ENCODE measurements at regions not wholly inside any gene's neighbourhood (a gene's known extent, or its start where the extent isn't known, plus 50 kb on each side); places are given as distances from the start of the nearest gene placed in this dataset.

DNA sequence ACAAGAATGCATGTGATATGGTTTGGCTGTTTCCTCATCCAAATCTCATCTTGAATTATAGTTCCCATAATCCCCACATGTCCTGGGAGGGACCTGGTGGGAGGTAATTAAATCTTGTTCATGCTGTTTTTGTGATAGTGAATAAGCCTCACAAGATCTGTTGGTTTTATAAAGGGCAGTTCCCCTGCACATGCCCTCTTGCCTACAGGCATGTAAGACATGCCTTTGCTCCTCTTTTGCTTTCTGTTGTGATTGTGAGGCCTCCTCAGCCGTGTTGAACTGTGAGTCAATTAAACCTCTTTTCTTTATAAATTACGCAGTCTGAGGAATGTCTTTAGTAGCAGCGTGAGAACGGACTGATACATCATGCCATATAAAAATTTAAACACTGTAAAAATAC lies 1537.0 kb downstream of the OTOL1 start:
- H3K27ac ChIP-seq, result no peak overlapping the region
- H3K4me1 ChIP-seq (ENCODE audit: control insufficient read depth in 1 of 2, low read depth in 2 of 2), result no peaks in the 10 kb centered on the region
- TF ChIP-seq, protein P1, sequence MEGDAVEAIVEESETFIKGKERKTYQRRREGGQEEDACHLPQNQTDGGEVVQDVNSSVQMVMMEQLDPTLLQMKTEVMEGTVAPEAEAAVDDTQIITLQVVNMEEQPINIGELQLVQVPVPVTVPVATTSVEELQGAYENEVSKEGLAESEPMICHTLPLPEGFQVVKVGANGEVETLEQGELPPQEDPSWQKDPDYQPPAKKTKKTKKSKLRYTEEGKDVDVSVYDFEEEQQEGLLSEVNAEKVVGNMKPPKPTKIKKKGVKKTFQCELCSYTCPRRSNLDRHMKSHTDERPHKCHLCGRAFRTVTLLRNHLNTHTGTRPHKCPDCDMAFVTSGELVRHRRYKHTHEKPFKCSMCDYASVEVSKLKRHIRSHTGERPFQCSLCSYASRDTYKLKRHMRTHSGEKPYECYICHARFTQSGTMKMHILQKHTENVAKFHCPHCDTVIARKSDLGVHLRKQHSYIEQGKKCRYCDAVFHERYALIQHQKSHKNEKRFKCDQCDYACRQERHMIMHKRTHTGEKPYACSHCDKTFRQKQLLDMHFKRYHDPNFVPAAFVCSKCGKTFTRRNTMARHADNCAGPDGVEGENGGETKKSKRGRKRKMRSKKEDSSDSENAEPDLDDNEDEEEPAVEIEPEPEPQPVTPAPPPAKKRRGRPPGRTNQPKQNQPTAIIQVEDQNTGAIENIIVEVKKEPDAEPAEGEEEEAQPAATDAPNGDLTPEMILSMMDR (IDR thresholded peaks at IDR 0.05), result no peak
- no peak for DNase-seq (ENCODE audit: low spot score)
- no peak for ATAC-seq (ENCODE audit: insufficient number of reproducible peaks, low FRiP score, low read depth)
- H3K36me3 ChIP-seq, result no peaks in the 10 kb centered on the region
- no peaks in the 10 kb centered on the region for H3K9me3 ChIP-seq
- H3K4me3 ChIP-seq, result no peak overlapping the region
- no peaks in the 10 kb centered on the region for H3K27me3 ChIP-seq (replicated peaks; ENCODE audit: insufficient read depth)

DNA sequence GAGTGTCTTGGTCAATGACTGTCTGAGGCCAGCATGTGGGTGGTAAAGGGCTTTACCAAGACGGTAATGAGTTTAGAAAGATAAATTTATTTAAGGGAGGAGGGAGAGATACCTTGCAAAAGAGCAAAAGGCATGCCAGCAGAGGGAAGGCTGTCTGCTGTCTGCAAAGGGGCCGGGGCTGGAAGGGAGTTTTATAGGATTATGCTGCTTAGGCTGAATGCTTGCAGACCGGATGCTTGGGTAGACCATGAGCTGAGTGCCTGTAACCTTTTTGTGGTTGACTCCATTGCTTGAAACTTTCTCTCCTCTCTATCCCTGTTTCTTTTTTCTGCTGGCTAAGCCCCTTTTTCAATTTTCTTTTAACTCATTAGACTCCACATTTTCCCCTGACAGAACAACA lies 1543.0 kb downstream of the OTOL1 start:
- no peaks in the 10 kb centered on the region for H3K9me3 ChIP-seq
- TF ChIP-seq, protein P1 (IDR thresholded peaks at IDR 0.05), result no peak
- no peak overlapping the region for H3K27ac ChIP-seq
- H3K27me3 ChIP-seq (replicated peaks; ENCODE audit: insufficient read depth), result no peaks in the 10 kb centered on the region
- H3K36me3 ChIP-seq, result no peaks in the 10 kb centered on the region
- no peaks in the 10 kb centered on the region for H3K4me1 ChIP-seq (ENCODE audit: control insufficient read depth in 1 of 2, low read depth in 2 of 2)
- no peak overlapping the region for H3K4me3 ChIP-seq
- ATAC-seq (ENCODE audit: insufficient number of reproducible peaks, low FRiP score, low read depth) (no peak), DNase-seq (ENCODE audit: low spot score) (no peak)

DNA sequence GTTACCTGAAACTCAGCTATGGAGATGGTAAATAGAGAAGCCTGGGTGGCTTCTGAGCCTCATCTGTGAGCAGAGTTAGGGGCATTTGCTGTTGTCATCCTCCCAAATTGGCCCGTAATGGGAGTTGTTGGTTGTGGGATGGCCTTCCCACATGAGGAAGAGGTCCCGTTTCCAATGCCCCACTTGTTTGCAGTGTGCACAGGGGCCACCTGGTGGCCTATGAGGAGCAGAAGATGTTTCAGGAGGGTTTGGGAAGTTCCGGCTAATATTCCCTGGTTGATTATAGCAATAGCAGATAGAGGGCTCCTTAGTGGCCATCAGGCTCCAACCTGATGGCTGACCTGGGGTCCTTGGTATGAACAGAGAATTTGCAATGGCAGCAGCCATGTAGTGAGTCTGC lies 1546.5 kb downstream of the OTOL1 start:
- DNase-seq (ENCODE audit: low spot score), result no peak
- no peak for ATAC-seq (ENCODE audit: insufficient number of reproducible peaks, low FRiP score, low read depth)
- no peaks in the 10 kb centered on the region for H3K27me3 ChIP-seq (replicated peaks; ENCODE audit: insufficient read depth)
- H3K36me3 ChIP-seq, result no peaks in the 10 kb centered on the region
- no peaks in the 10 kb centered on the region for H3K4me1 ChIP-seq (ENCODE audit: control insufficient read depth in 1 of 2, low read depth in 2 of 2)
- H3K27ac ChIP-seq, result no peak overlapping the region
- H3K9me3 ChIP-seq, result no peaks in the 10 kb centered on the region
- H3K4me3 ChIP-seq, result no peak overlapping the region
- TF ChIP-seq, protein P1 (IDR thresholded peaks at IDR 0.05), result no peak

DNA sequence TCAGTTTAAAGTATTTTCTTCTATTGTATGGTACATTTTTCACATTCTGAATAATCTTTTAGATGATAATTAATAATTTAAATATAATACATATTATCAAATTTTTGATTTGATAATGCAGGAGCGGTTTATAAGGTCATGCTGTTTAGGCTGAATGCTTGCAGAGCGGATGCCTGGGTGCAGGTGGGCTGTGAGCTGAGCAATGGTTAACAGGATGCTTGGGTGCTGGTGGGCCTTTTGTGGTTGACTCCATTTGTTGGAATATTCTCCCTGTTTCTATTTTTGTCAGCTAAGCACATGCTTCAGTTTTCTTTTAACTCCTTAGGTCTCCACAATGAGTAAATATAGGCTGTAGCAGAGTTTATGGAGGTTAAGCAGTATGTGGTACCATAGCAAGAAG lies 1549.3 kb downstream of the OTOL1 start:
- H3K9me3 ChIP-seq, result no peaks in the 10 kb centered on the region
- ATAC-seq (ENCODE audit: insufficient number of reproducible peaks, low FRiP score, low read depth), result no peak
- H3K4me1 ChIP-seq (ENCODE audit: control insufficient read depth in 1 of 2, low read depth in 2 of 2), result no peaks in the 10 kb centered on the region
- no peak overlapping the region for H3K27ac ChIP-seq
- H3K4me3 ChIP-seq, result no peak overlapping the region
- H3K36me3 ChIP-seq, result no peaks in the 10 kb centered on the region
- TF ChIP-seq, protein P1 (IDR thresholded peaks at IDR 0.05), result no peak
- DNase-seq (ENCODE audit: low spot score), result no peak
- H3K27me3 ChIP-seq (replicated peaks; ENCODE audit: insufficient read depth), result no peaks in the 10 kb centered on the region

- DNase-seq (ENCODE audit: low spot score) (no peak), ATAC-seq (ENCODE audit: insufficient number of reproducible peaks, low FRiP score, low read depth) (no peak)
- H3K4me1 ChIP-seq (ENCODE audit: control insufficient read depth in 1 of 2, low read depth in 2 of 2), result no peaks in the 10 kb centered on the region
- TF ChIP-seq, protein P1 (IDR thresholded peaks at IDR 0.05), result no peak
- no peak overlapping the region for H3K27ac ChIP-seq
- no peaks in the 10 kb centered on the region for H3K9me3 ChIP-seq
- no peaks in the 10 kb centered on the region for H3K36me3 ChIP-seq
- no peak overlapping the region for H3K4me3 ChIP-seq
- H3K27me3 ChIP-seq (replicated peaks; ENCODE audit: insufficient read depth), result no peaks in the 10 kb centered on the region
Observed at GRCh38 chr3:163048881-163049280, 1552.3 kb downstream of the OTOL1 start.

Measured in thoracic aorta (tissue), 2 donors.